Left lung (tissue), 4 donors: ENCODE measurements at regions not wholly inside any gene's neighbourhood (a gene's known extent, or its start where the extent isn't known, plus 50 kb on each side); places are given as distances from the start of the nearest gene placed in this dataset.

ENCODE experiments used
- ATAC-seq: fragments of 200-7000 bp; cut with Tn5 transposase; one replicate; pipeline ENCODE4 v1.9.1; 2020; ENCODE audit warnings: moderate library complexity
- DNase-seq, 4 donors: peaks; one replicate each; pipeline ENCODE4 v3.0.0-alpha.2; 2013 to 2020
- H3K27ac ChIP-seq, 2 donors: fragments of 200-600 bp; sonication (generic) in 1 of 2; one replicate each; pipeline versions ENCODE4 v1.5.0 to v1.8.0; 2020 to 2021
- H3K27me3 ChIP-seq, 2 donors: fragments of 200-600 bp; sonication (generic) in 1 of 2; one replicate each; pipeline versions ENCODE4 v1.5.0 to v1.8.0; 2020 to 2021
- H3K36me3 ChIP-seq, 2 donors: fragments of 200-600 bp; sonication (generic) in 1 of 2; one replicate each; pipeline versions ENCODE4 v1.5.0 to v1.8.0; 2020 to 2021
- H3K4me1 ChIP-seq, 2 donors: fragments of 200-600 bp; one replicate each; pipeline ENCODE4 v1.8.0; 2021
- H3K4me3 ChIP-seq, 2 donors: fragments of 200-600 bp; sonication (generic) in 1 of 2; one replicate each; pipeline versions ENCODE4 v1.5.0 to v1.8.0; 2020 to 2021; ENCODE audit warnings: mild to moderate bottlenecking in 1 of 2
- H3K9me3 ChIP-seq, 2 donors: fragments of 200-600 bp; sonication (generic) in 1 of 2; one replicate each; pipeline versions ENCODE4 v1.5.0 to v1.8.0; 2020 to 2021
- CTCF ChIP-seq, 2 donors: fragments of 200-600 bp; sonication (generic) in 1 of 2; IDR thresholded peaks; one replicate each; pipeline versions ENCODE4 v1.5.0 to v1.8.0; 2021; ENCODE audit warnings: antibody characterized with exemption in 2 of 2
- intact Hi-C, 2 donors: fragments of 100-400 bp; cut with DNase I; formaldehyde crosslinking; loops; one replicate each; pipeline versions ENCODE4 v1.11.2 to v1.14.2; 2022
- donor health status: DM: no; HTN: yes; CAD: no.
- donor health status: DM: no; HTN: no; CAD: no.

DNA sequence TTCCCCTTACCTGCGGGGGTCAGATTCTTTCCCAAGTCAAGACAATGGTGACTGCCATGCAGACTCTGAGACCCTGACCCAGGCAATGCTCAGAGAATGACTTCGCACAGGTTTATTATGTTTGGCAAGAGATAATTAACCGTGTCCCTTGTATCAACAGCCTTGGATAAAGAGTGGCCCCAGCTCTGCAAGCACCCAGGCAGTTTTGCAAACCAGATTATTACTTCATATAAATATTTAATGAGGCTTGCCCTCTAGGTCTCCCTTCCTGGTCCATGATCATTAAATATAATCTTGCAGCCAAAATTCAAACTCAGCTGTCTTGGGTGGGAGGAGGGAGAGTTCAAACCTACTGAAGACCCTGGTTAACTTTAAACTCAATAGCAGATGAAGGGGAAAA is 156.5 kb downstream of the ANKRD60 start:
- Histone ChIP-seq H3K4me1 (peaks cover 0 to 4% of the 10 kb centered on the region in 2 donors), H3K4me3 (no peak overlapping the region), H3K36me3 (no peaks in the 10 kb centered on the region), H3K27me3 (peaks cover 0 to 8% of the 10 kb centered on the region in 2 donors), H3K9me3 (no peaks in the 10 kb centered on the region), H3K27ac (no peak overlapping the region)
- DNase-seq (no peak), ATAC-seq (no peak)
- intact Hi-C loops: no loop called here
- TF ChIP-seq CTCF (IDR thresholded peaks at IDR 0.05): no peak

DNA sequence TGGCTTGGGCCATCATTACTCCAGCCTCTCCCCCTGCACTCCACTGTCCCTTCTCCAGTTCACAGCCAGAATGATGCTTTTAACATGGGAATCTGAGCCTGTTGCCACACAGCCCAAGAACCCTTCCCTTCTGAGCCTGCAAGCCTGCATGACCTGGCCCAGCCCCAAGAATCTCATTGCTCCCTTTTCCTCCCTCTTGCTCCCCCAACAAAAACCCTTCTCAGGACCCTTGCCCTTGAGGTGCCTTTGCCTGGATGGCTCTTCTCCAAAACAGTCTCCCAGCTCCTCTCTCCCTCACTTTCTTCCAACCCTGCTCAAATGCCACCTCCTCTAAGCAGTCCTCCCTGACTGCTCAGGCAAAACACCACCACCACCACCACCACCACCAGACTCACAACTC is 157.2 kb downstream of the ANKRD60 start:
- H3K27ac ChIP-seq: no peak overlapping the region

DNA sequence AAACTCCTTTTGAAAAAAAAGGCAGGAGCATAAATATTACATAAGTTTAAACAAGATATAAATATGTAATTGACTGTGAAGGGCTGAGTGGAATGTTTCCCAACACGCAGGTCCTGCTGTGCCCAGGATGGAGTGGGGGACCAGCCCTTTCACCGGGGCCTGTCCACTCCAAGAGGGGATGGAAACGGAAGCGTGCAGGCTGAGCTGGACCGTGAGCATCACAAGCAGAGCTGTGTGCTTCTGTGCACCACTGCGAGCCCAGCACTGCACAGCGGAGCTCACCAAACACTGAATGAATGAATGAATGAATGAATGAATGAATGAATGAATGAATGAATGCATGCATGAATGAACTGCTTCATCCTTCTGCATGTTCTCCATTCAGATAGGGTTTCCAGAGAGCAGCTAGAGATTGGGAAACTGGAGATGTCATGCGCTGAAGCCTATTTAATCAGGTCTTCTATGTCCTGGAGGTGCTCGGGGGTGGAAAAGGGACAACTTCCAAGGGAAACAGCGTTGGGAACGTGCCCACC is 157.7 kb downstream of the ANKRD60 start:
- no peak for ATAC-seq
- intact Hi-C loops: no loop called here
- Histone ChIP-seq H3K36me3 (no peaks in the 10 kb centered on the region), H3K4me1 (peaks cover 0 to 4% of the 10 kb centered on the region in 2 donors), H3K27me3 (peaks cover 0 to 8% of the 10 kb centered on the region in 2 donors), H3K9me3 (no peaks in the 10 kb centered on the region), H3K4me3 (no peak overlapping the region), H3K27ac (no peak overlapping the region)
- no peak for TF ChIP-seq CTCF (IDR thresholded peaks at IDR 0.05)
- DNase-seq: no peak

More for the DNA sequence above, 157.2 kb downstream of the ANKRD60 start:
- ATAC-seq (no peak), DNase-seq (peak in 1 of 4 donors; percentile 32)
- Histone ChIP-seq H3K4me3 (no peak overlapping the region), H3K36me3 (no peaks in the 10 kb centered on the region), H3K27me3 (peaks cover 0 to 8% of the 10 kb centered on the region in 2 donors), H3K9me3 (no peaks in the 10 kb centered on the region), H3K4me1 (peaks cover 0 to 4% of the 10 kb centered on the region in 2 donors)
- no peak for TF ChIP-seq CTCF (IDR thresholded peaks at IDR 0.05)
- intact Hi-C loops: no loop called here

DNA sequence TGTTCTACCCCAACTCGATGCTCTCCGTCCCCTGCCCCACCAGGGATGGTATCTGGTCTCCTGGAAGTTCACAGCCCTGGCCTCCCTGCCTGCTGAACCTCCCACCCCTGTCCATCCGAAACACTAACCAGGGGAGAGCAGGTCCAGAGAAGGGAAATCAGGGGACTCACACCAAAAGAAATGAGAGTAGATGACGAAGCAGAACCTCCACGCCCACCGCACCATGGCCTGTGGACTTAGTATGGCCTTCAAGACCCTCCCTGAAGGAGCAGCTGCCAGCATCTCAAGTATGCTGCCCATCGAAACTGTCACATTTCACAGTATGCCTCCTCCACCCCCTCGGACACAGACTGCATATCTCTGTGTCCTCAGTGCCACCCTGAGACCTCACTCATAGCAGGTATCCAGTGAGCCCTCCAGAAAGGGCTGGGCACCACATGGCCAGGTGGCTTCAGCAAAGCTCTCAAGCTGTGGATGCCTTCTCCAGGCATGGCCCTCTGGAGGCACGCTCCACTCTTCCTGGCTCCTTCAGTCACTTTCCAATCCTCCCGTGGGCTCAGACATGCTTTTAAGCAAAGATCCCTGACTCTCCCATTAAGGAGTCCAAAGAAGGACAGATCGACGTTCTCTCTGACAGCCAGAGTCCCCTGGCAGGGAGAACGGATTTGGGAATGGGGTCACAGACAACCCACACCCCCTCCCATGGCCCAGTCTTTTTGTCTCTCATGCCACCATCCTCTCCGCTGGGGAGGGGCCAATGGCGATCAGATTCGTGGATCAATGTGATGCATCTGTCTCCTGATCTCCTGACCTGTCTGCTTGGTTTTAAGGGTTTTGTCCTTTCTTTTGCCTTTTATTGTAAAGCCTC is 158.4 kb downstream of the ANKRD60 start:
- Histone ChIP-seq H3K27me3 (peaks cover 0 to 8% of the 10 kb centered on the region in 2 donors), H3K27ac (no peak overlapping the region), H3K4me3 (no peak overlapping the region), H3K9me3 (no peaks in the 10 kb centered on the region), H3K36me3 (no peaks in the 10 kb centered on the region), H3K4me1 (peaks cover 0 to 4% of the 10 kb centered on the region in 2 donors)
- intact Hi-C loops: no loop called here
- no peak for ATAC-seq
- no peak for DNase-seq
- no peak for TF ChIP-seq CTCF (IDR thresholded peaks at IDR 0.05)

DNA sequence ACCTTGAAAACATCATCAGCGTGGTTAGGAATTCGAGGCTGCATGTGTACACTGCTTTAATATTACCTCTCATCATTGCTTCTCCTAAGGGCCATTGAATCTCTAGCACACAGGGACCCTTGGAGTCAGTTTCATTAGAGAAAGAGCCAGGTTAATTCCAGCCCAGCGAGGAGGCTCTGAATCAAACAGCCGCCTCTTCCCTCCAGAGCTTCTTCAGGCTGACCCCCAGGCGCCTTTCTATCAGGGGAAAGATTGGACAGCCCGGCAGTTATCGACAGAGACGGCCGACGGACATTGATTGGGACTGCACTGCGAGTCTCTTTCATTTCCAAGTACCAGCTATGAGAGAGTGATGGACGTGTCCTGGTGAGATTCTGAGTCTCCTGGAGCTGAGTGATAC is 159.2 kb downstream of the ANKRD60 start:
- no peak for DNase-seq
- intact Hi-C loops: no loop called here

More for the DNA sequence above, 159.2 kb downstream of the ANKRD60 start:
- TF ChIP-seq CTCF (IDR thresholded peaks at IDR 0.05): no peak
- Histone ChIP-seq H3K27me3 (peaks cover 0 to 1% of the 10 kb centered on the region in 2 donors), H3K27ac (no peak overlapping the region), H3K36me3 (no peaks in the 10 kb centered on the region), H3K4me3 (no peak overlapping the region), H3K9me3 (no peaks in the 10 kb centered on the region), H3K4me1 (peaks cover 0 to under 1% of the 10 kb centered on the region in 2 donors)
- ATAC-seq: no peak
